ENCODE measurements at regions not wholly inside any gene's neighbourhood (a gene's known extent, or its start where the extent isn't known, plus 50 kb on each side); places are given as distances from the start of the nearest gene placed in this dataset.

DNA sequence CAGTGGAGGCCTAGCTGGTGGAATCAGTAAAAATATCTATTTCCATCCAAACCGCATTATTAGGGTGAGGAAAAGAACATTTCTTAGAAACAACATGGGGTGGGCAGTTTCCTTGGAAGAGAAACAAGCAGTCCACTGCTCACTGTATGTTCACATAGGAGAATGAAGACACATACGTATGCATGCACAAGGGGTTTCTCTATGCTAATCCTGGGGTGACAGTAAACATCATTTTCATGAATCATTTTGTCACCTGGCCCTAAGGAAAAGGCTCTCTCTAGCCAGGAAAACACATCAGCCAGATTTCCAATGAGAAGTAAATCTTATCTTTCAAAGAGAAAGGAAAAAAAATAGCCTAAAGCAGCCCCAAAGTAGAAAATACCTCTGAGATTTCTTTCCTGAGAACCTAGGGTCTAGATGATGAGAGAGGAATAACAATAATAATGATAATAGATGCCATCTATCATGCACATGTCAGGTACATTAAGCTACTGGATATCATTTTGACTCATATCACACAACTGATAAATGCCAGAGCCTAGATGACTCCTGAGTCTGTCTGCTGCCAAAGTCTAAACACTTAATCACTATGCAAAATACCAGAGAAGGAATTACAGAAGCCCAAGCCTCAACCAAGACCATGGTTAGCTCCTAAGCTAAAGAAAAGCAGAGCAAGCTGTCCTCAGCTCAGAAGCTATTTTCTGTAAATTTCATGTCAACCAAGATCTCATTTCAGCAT is 520.5 kb upstream of the TMPO start:
- no peak for TF ChIP-seq EZH2 (IDR thresholded peaks at IDR 0.05)
- TF ChIP-seq POLR2AphosphoS5 (IDR thresholded peaks at IDR 0.05; ENCODE audit: borderline replicate concordance, low read depth, low read length) = no peak

Measured in SK-N-MC (cell line).